Cerebellar cortex (tissue), 1 donor: ENCODE measurements at regions not wholly inside any gene's neighbourhood (a gene's known extent, or its start where the extent isn't known, plus 50 kb on each side); places are given as distances from the start of the nearest gene placed in this dataset.
A peak's percentile ranks its signal among the peaks of the same experiment; 100 is the strongest.
"Not testable (repeated sequence)": the region's sequence is repeated elsewhere in the genome, so short reads cannot be mapped to it uniquely, and the experiment has no call there.

Source experiments
- DNase-seq: peaks from one replicate; pipeline ENCODE4 v3.0.0-alpha.2; 2015; ENCODE audit warnings: low spot score

GRCh38 chr5:124962735-124963134 is 216.3 kb upstream of the ZNF608 start:
- no peak for DNase-seq

GRCh38 chr5:124963236-124963919 is 216.9 kb upstream of the ZNF608 start:
- DNase-seq, result no peak

- DNase-seq, result not testable (repeated sequence)
These were observed 220.3 kb upstream of the ZNF608 start for GRCh38 chr5:124966741-124967140.

GRCh38 chr5:124970381-124970780 is 223.9 kb upstream of the ZNF608 start:
- not testable (repeated sequence) for DNase-seq

- no peak for DNase-seq
These were observed 226.3 kb upstream of the ZNF608 start for GRCh38 chr5:124972703-124973102.

GRCh38 chr5:124973661-124974060 is 227.2 kb upstream of the ZNF608 start:
- DNase-seq, result no peak

GRCh38 chr5:124976086-124976485 is 229.6 kb upstream of the ZNF608 start:
- DNase-seq, result no peak

- no peak for DNase-seq
These were observed 232.8 kb upstream of the ZNF608 start for GRCh38 chr5:124979251-124979650.

GRCh38 chr5:124980163-124980941 is 233.9 kb upstream of the ZNF608 start:
- peak; percentile 52 for DNase-seq

- DNase-seq, result no peak
These were observed 235.5 kb upstream of the ZNF608 start for GRCh38 chr5:124981901-124982300.

GRCh38 chr5:124986170-124986569 is 239.7 kb upstream of the ZNF608 start:
- no peak for DNase-seq

- no peak for DNase-seq
These were observed 240.2 kb upstream of the ZNF608 start for GRCh38 chr5:124986667-124987066.

- not testable (repeated sequence) for DNase-seq
These were observed 241.3 kb upstream of the ZNF608 start for GRCh38 chr5:124987786-124988185.

- no peak for DNase-seq
These were observed 244.3 kb upstream of the ZNF608 start for GRCh38 chr5:124990723-124991122.

GRCh38 chr5:124995421-124995820 is 249.0 kb upstream of the ZNF608 start:
- no peak for DNase-seq

- peak; percentile 40 for DNase-seq
These were observed 249.8 kb upstream of the ZNF608 start for GRCh38 chr5:124996023-124996763.

- peak; percentile 57 for DNase-seq
These were observed 250.3 kb upstream of the ZNF608 start for GRCh38 chr5:124996764-124997077.

GRCh38 chr5:124997186-124997893 is 250.9 kb upstream of the ZNF608 start:
- DNase-seq, result no peak

- DNase-seq, result no peak
These were observed 252.1 kb upstream of the ZNF608 start for GRCh38 chr5:124998520-124998919.

- no peak for DNase-seq
These were observed 256.5 kb upstream of the ZNF608 start for GRCh38 chr5:125002727-125003598.

GRCh38 chr5:125004009-125004408 is 257.6 kb upstream of the ZNF608 start:
- no peak for DNase-seq
